ENCODE measurements at regions not wholly inside any gene's neighbourhood (a gene's known extent, or its start where the extent isn't known, plus 50 kb on each side); places are given as distances from the start of the nearest gene placed in this dataset.

DNA sequence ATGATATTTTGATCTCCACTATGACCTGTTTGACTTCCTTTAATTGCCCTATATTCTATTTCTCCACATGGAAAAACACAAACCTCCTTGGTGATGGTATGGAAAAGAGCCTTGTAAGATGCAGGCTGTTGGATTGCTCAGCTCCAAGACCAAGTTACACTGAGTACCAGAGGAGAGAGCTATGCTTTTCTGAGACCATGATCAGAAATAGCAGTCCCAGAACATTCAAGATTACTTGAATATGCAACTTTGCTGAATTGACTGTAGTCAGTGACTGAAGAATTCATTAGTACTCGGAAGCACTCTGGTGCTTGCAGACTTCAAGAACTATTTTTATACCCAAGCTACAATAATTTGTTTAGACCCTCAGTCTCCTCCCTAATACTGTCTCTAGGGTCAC, 310.6 kb upstream of the FSIP2 start (continued):
- TF ChIP-seq, protein P1, sequence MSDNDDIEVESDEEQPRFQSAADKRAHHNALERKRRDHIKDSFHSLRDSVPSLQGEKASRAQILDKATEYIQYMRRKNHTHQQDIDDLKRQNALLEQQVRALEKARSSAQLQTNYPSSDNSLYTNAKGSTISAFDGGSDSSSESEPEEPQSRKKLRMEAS (IDR thresholded peaks at IDR 0.05; ENCODE audit: low read depth) = no peak
- TF ChIP-seq, protein P2, sequence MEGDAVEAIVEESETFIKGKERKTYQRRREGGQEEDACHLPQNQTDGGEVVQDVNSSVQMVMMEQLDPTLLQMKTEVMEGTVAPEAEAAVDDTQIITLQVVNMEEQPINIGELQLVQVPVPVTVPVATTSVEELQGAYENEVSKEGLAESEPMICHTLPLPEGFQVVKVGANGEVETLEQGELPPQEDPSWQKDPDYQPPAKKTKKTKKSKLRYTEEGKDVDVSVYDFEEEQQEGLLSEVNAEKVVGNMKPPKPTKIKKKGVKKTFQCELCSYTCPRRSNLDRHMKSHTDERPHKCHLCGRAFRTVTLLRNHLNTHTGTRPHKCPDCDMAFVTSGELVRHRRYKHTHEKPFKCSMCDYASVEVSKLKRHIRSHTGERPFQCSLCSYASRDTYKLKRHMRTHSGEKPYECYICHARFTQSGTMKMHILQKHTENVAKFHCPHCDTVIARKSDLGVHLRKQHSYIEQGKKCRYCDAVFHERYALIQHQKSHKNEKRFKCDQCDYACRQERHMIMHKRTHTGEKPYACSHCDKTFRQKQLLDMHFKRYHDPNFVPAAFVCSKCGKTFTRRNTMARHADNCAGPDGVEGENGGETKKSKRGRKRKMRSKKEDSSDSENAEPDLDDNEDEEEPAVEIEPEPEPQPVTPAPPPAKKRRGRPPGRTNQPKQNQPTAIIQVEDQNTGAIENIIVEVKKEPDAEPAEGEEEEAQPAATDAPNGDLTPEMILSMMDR (IDR thresholded peaks at IDR 0.05) = no peak
- TF ChIP-seq SIN3A (IDR thresholded peaks at IDR 0.05; ENCODE audit: borderline replicate concordance, low read depth, low read length) = no peak
- TF ChIP-seq, protein P3, sequence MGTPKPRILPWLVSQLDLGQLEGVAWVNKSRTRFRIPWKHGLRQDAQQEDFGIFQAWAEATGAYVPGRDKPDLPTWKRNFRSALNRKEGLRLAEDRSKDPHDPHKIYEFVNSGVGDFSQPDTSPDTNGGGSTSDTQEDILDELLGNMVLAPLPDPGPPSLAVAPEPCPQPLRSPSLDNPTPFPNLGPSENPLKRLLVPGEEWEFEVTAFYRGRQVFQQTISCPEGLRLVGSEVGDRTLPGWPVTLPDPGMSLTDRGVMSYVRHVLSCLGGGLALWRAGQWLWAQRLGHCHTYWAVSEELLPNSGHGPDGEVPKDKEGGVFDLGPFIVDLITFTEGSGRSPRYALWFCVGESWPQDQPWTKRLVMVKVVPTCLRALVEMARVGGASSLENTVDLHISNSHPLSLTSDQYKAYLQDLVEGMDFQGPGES (IDR thresholded peaks at IDR 0.05; ENCODE audit: low read depth, low read length) = no peak

DNA sequence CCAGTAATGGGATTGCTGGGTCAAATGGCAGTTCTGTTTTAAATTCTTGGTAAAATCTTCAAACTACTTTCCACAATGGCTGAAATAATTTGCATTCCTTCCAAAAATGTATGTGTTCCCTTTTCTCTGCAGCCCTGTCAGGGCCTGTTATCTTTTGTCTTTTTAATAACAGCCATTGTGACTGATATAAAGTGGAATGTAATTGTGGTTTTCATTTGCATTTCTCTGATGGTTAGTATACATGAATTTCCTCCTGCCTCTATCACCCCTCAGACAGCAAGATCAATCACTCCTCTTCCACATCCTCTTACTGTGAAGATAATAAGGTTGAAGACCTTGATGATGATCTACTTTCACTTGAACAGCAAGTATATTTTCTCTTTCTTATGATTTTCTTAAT, 304.8 kb upstream of the FSIP2 start:
- Histone ChIP-seq H3K4me2 (no peak overlapping the region), H3F3A (replicated peaks; ENCODE audit: insufficient read depth) (peaks cover 7% of the 10 kb centered on the region), H3K27me3 (ENCODE audit: insufficient read depth) (no peaks in the 10 kb centered on the region), H4K20me1 (ENCODE audit: insufficient read depth) (no peaks in the 10 kb centered on the region), H3K4me3 (ENCODE audit: low read depth in 2 of 2, low read length in 1 of 2) (no peak overlapping the region), H2AFZ (ENCODE audit: low read depth) (peak overlapping the region; percentile 1; the same call in 1 of the 2 replicates), H3K9ac (no peak overlapping the region), H3K9me2 (no peaks in the 10 kb centered on the region), H3K36me3 (replicated peaks in 1 of 2; ENCODE audit: control insufficient read depth in 1 of 2, insufficient read depth in 2 of 2, low read length in 1 of 2) (no peaks in the 10 kb centered on the region), H3K4me1 (ENCODE audit: control insufficient read depth in 1 of 2, insufficient read depth in 2 of 2, low read depth in 1 of 2, low read length in 1 of 2) (no peaks in the 10 kb centered on the region; a peak in 1 of 4 replicates), H3K79me2 (ENCODE audit: insufficient read depth) (no peaks in the 10 kb centered on the region), H3K27ac (ENCODE audit: low read depth in 2 of 2, low read length in 1 of 2) (peak overlapping the region in 1 of 2 experiments; percentile 12; a peak in 1 of 4 replicates), H3K9me3 (no peaks in the 10 kb centered on the region)
- DNase-seq = no peak
- TF ChIP-seq POLR2AphosphoS5 (IDR thresholded peaks at IDR 0.05; ENCODE audit: low read depth, low read length) = peak; percentile 31; the same call in 1 of the 2 replicates
- TF ChIP-seq EP300 (IDR thresholded peaks at IDR 0.05; ENCODE audit: borderline replicate concordance in 1 of 2, low read depth in 1 of 2, low read length in 1 of 2) = peak in 1 of 2 experiments; percentile 63; a peak in 1 of 4 replicates
- TF ChIP-seq YY1 (IDR thresholded peaks at IDR 0.05; ENCODE audit: low read depth) = 0 out of 2 replicates have a peak, but pooled peaks have one; percentile 28
- TF ChIP-seq RCOR1 (IDR thresholded peaks at IDR 0.05; ENCODE audit: low read length) = no peak
- TF ChIP-seq GATA2 (CRISPR knock-in tag; IDR thresholded peaks at IDR 0.05) = no peak
- peak; percentile 75 for TF ChIP-seq TCF12 (IDR thresholded peaks at IDR 0.05)
- TF ChIP-seq, protein P4, sequence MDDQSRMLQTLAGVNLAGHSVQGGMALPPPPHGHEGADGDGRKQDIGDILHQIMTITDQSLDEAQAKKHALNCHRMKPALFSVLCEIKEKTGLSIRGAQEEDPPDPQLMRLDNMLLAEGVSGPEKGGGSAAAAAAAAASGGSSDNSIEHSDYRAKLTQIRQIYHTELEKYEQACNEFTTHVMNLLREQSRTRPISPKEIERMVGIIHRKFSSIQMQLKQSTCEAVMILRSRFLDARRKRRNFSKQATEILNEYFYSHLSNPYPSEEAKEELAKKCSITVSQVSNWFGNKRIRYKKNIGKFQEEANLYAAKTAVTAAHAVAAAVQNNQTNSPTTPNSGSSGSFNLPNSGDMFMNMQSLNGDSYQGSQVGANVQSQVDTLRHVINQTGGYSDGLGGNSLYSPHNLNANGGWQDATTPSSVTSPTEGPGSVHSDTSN (IDR thresholded peaks at IDR 0.05) = peak; percentile 92
- TF ChIP-seq, protein P5, sequence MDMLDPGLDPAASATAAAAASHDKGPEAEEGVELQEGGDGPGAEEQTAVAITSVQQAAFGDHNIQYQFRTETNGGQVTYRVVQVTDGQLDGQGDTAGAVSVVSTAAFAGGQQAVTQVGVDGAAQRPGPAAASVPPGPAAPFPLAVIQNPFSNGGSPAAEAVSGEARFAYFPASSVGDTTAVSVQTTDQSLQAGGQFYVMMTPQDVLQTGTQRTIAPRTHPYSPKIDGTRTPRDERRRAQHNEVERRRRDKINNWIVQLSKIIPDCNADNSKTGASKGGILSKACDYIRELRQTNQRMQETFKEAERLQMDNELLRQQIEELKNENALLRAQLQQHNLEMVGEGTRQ (IDR thresholded peaks at IDR 0.05; ENCODE audit: borderline replicate concordance, low read depth, low read length) = no peak
- no peak for TF ChIP-seq NRF1 (IDR thresholded peaks at IDR 0.05; ENCODE audit: low read depth, low read length)
- peak; percentile 42; the same call in 1 of the 2 replicates for TF ChIP-seq NFIC (IDR thresholded peaks at IDR 0.05; ENCODE audit: borderline replicate concordance)
- peak; percentile 62 for TF ChIP-seq JUND (IDR thresholded peaks at IDR 0.05)
- TF ChIP-seq TEAD4 (IDR thresholded peaks at IDR 0.05; ENCODE audit: borderline replicate concordance, insufficient read depth) = peak; percentile 65; the same call in 1 of the 2 replicates
- no peak for TF ChIP-seq MEF2A (IDR thresholded peaks at IDR 0.05; ENCODE audit: borderline replicate concordance, low read depth)
- POLR2A ChIA-PET = no interaction called here
- CTCF ChIA-PET = no interaction called here
